K562 (cell line): ENCODE measurements at regions not wholly inside any gene's neighbourhood (a gene's known extent, or its start where the extent isn't known, plus 50 kb on each side); places are given as distances from the start of the nearest gene placed in this dataset.

Source experiments
- CBFB ChIP-seq: sonication (generic); formaldehyde crosslinking; IDR thresholded peaks from 2 replicates; pipeline ENCODE4 v1.4.0; 2020; ENCODE audit warnings: mild to moderate bottlenecking, missing genetic modification reagents
- SIN3B ChIP-seq: fragments of 450-650 bp; IDR thresholded peaks from 2 replicates; pipeline ENCODE4 v1.6.1; 2017; ENCODE audit warnings: low read depth, mild to moderate bottlenecking, moderate library complexity
- SIX5 ChIP-seq, 2 experiments: IDR thresholded peaks; 2 replicates each; pipeline ENCODE4 v1.6.1; 2011; ENCODE audit warnings: low read length in 2 of 2, borderline replicate concordance in 1 of 2, low read depth in 1 of 2, mild to moderate bottlenecking in 1 of 2, moderate library complexity in 1 of 2; ENCODE audit not compliant: insufficient read depth in 1 of 2
- SMC3 ChIP-seq: conservative IDR thresholded peaks from 2 replicates; pipeline ENCODE4 v1.6.1; 2011; ENCODE audit warnings: low read depth, low read length, improper control_type of control experiment; ENCODE audit not compliant: insufficient read depth
- TAF7 ChIP-seq: fragments of 450-650 bp; IDR thresholded peaks from 2 replicates; pipeline ENCODE4 v1.6.1; 2016; ENCODE audit warnings: missing genetic modification characterization, missing compliant biosample characterization
- THRB ChIP-seq: fragments of 450-650 bp; formaldehyde crosslinking; conservative IDR thresholded peaks from 2 replicates; pipeline ENCODE4 v1.4.0; 2022; ENCODE audit warnings: mild to moderate bottlenecking, missing genetic modification characterization
- ZBTB7A ChIP-seq: IDR thresholded peaks from 2 replicates; pipeline ENCODE4 v1.6.1; 2011; ENCODE audit warnings: low read depth, mild to moderate bottlenecking, low read length, moderate library complexity, borderline replicate concordance; ENCODE audit not compliant: control insufficient read depth
- ZNF408 ChIP-seq: fragments of 250-450 bp; sonication (Bioruptor Pico); IDR thresholded peaks from 2 replicates; pipeline ENCODE4 v1.4.0; 2020; ENCODE audit warnings: low read depth, mild to moderate bottlenecking, moderate library complexity
- TF ChIP-seq, protein P1 (sequence below): IDR thresholded peaks from 2 replicates; pipeline ENCODE4 v1.6.1; 2011; ENCODE audit warnings: borderline replicate concordance, low read depth, mild to moderate bottlenecking, moderate library complexity, low read length; ENCODE audit not compliant: insufficient read depth, poor library complexity, severe bottlenecking
- TF ChIP-seq, protein P2 (sequence below): fragments of 450-650 bp; IDR thresholded peaks from 2 replicates; pipeline ENCODE4 v1.6.1; 2018; ENCODE audit not compliant: partially characterized antibody
- TF ChIP-seq, protein P3 (sequence below), 2 experiments: fragments of 450-650 bp; IDR thresholded peaks; 2 replicates each; pipeline ENCODE4 v1.6.1; 2018; ENCODE audit warnings: mild to moderate bottlenecking in 2 of 2, low read depth in 1 of 2; ENCODE audit not compliant: partially characterized antibody in 2 of 2

GRCh38 chr11:69909561-69910518, 90.6 kb upstream of the FGF3 start (continued):
- TF ChIP-seq THRB (CRISPR knock-in tag) (no peak), SMC3 (0 out of 2 replicates have a peak, but pooled peaks have one; percentile 28), SIN3B (no peak), ZNF408 (no peak), TAF7 (tag) (no peak), SIX5 (IDR thresholded peaks at IDR 0.05; ENCODE audit: borderline replicate concordance in 1 of 2, insufficient read depth in 1 of 2, low read depth in 1 of 2, low read length in 2 of 2) (no peak), ZBTB7A (peak; percentile 75), CBFB (no peak)
- TF ChIP-seq, protein P1, sequence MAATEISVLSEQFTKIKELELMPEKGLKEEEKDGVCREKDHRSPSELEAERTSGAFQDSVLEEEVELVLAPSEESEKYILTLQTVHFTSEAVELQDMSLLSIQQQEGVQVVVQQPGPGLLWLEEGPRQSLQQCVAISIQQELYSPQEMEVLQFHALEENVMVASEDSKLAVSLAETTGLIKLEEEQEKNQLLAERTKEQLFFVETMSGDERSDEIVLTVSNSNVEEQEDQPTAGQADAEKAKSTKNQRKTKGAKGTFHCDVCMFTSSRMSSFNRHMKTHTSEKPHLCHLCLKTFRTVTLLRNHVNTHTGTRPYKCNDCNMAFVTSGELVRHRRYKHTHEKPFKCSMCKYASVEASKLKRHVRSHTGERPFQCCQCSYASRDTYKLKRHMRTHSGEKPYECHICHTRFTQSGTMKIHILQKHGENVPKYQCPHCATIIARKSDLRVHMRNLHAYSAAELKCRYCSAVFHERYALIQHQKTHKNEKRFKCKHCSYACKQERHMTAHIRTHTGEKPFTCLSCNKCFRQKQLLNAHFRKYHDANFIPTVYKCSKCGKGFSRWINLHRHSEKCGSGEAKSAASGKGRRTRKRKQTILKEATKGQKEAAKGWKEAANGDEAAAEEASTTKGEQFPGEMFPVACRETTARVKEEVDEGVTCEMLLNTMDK = peak; percentile 40
- TF ChIP-seq, protein P2, sequence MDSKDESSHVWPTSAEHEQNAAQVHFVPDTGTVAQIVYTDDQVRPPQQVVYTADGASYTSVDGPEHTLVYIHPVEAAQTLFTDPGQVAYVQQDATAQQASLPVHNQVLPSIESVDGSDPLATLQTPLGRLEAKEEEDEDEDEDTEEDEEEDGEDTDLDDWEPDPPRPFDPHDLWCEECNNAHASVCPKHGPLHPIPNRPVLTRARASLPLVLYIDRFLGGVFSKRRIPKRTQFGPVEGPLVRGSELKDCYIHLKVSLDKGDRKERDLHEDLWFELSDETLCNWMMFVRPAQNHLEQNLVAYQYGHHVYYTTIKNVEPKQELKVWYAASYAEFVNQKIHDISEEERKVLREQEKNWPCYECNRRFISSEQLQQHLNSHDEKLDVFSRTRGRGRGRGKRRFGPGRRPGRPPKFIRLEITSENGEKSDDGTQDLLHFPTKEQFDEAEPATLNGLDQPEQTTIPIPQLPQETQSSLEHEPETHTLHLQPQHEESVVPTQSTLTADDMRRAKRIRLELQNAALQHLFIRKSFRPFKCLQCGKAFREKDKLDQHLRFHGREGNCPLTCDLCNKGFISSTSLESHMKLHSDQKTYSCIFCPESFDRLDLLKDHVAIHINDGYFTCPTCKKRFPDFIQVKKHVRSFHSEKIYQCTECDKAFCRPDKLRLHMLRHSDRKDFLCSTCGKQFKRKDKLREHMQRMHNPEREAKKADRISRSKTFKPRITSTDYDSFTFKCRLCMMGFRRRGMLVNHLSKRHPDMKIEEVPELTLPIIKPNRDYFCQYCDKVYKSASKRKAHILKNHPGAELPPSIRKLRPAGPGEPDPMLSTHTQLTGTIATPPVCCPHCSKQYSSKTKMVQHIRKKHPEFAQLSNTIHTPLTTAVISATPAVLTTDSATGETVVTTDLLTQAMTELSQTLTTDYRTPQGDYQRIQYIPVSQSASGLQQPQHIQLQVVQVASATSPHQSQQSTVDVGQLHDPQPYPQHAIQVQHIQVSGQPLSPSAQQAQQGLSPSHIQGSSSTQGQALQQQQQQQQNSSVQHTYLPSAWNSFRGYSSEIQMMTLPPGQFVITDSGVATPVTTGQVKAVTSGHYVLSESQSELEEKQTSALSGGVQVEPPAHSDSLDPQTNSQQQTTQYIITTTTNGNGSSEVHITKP = peak; percentile 55
- TF ChIP-seq, protein P3, sequence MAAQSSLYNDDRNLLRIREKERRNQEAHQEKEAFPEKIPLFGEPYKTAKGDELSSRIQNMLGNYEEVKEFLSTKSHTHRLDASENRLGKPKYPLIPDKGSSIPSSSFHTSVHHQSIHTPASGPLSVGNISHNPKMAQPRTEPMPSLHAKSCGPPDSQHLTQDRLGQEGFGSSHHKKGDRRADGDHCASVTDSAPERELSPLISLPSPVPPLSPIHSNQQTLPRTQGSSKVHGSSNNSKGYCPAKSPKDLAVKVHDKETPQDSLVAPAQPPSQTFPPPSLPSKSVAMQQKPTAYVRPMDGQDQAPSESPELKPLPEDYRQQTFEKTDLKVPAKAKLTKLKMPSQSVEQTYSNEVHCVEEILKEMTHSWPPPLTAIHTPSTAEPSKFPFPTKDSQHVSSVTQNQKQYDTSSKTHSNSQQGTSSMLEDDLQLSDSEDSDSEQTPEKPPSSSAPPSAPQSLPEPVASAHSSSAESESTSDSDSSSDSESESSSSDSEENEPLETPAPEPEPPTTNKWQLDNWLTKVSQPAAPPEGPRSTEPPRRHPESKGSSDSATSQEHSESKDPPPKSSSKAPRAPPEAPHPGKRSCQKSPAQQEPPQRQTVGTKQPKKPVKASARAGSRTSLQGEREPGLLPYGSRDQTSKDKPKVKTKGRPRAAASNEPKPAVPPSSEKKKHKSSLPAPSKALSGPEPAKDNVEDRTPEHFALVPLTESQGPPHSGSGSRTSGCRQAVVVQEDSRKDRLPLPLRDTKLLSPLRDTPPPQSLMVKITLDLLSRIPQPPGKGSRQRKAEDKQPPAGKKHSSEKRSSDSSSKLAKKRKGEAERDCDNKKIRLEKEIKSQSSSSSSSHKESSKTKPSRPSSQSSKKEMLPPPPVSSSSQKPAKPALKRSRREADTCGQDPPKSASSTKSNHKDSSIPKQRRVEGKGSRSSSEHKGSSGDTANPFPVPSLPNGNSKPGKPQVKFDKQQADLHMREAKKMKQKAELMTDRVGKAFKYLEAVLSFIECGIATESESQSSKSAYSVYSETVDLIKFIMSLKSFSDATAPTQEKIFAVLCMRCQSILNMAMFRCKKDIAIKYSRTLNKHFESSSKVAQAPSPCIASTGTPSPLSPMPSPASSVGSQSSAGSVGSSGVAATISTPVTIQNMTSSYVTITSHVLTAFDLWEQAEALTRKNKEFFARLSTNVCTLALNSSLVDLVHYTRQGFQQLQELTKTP (IDR thresholded peaks at IDR 0.05; ENCODE audit: low read depth in 1 of 2, partially characterized antibody in 2 of 2) = no peak
